HG02798 (cell line): ENCODE measurements at regions not wholly inside any gene's neighbourhood (a gene's known extent, or its start where the extent isn't known, plus 50 kb on each side); places are given as distances from the start of the nearest gene placed in this dataset.

Source experiments
- ATAC-seq: cut with Tn5 transposase; IDR thresholded peaks from one replicate; pipeline ENCODE4 v1.9.1; 2021; ENCODE audit warnings: mild to moderate bottlenecking; ENCODE audit not compliant: unreplicated experiment, poor library complexity

DNA sequence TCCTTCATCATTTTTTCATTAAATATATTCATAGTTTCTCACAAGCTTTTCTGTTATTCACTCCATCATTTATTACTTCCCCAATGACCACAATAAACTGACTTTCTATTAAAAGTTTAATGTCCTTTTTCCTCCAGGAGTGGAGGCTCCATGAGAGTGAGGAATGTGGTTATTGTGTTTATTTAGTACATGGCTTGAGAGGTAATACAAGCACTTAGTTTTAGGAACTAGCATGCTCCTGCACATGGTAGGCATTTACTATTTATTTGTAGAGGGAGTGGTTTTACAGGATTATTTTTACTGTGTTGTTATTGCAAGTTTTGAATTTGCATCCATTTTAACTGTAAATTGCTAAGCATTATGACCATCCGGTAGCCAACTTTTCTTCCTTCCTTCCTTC, 412.9 kb upstream of the SUCLG2 start:
- ATAC-seq: no peak

DNA sequence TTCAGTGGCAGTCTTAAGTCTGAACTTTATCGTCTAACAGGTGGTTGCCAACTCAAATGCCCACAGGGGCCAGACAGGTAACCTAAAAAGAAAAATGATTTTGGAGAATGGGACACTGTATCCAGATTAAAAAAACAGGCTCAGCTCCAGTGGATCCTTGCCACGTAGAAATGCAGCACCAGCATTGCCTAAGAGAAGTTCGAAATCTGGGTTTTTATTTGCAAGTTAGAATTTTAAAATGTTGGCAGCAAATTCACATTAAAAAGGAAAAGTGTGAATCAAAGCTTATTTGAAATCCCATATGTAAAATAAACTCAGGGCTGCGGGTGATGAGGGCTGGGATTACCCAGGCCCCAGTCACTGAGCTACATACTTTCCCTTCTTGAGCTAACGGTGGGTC, 408.5 kb upstream of the SUCLG2 start:
- ATAC-seq: no peak

DNA sequence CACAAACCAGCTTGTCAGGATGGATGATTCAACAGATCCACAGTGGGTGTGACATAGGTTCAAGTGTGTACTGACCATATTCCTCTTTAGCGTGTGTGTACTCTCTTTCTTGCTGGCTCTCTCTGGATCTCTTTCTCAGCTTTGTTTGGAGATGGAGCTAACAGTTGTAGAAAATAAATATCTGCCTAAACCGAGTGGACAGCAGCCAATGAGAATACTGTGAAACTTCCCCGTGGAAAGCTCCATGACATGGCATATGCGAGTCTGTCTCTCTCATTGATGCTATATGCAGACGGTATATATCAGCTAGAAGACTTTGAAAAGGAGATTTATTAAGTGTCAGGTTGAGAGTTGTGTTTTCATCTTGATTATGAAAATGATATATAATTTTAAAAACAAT, 406.5 kb upstream of the SUCLG2 start:
- no peak for ATAC-seq

DNA sequence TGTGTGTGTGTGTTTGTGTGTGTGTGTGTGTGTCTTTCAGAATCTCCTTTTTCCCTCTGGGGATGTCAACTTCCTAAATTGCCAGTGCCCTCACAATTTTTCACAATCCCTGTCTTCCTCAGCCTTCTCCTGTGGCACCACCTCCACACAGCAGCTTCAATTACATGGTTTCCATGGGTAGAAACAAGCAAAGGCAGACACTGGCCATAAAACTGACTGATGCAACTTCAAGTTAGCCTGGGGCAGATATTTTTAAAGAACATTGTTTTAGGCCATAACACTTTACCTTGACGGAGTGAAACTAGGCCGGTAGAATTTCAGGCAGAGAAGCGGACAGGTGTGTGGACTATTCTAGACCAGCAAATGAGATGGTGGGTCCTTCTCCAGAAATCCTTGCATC, 405.8 kb upstream of the SUCLG2 start:
- no peak for ATAC-seq

DNA sequence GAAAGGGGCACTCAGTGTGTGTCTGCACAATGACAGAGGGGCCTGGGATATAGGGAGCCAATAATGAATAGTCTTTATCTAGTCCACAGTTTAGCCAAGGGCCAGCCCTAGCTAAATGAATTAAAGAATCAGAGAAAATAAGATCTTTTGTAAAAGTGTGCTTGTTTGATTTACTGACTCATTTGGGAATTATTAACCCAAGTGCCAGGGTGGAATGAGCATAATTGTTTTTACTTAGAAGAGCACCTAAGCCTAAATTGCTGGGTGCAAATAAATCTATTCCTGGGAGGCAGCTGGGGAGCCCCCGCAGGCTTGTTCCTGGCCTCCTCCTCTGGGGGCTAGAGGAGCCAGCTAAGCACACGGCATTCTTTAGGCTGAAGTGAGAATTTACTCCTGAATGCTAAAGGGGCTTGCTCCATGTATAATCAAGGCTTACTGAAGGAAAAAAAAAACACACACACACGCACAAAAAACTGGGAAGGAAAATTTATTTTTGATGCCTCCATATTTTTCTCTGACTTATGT, 405.3 kb upstream of the SUCLG2 start:
- no peak for ATAC-seq

DNA sequence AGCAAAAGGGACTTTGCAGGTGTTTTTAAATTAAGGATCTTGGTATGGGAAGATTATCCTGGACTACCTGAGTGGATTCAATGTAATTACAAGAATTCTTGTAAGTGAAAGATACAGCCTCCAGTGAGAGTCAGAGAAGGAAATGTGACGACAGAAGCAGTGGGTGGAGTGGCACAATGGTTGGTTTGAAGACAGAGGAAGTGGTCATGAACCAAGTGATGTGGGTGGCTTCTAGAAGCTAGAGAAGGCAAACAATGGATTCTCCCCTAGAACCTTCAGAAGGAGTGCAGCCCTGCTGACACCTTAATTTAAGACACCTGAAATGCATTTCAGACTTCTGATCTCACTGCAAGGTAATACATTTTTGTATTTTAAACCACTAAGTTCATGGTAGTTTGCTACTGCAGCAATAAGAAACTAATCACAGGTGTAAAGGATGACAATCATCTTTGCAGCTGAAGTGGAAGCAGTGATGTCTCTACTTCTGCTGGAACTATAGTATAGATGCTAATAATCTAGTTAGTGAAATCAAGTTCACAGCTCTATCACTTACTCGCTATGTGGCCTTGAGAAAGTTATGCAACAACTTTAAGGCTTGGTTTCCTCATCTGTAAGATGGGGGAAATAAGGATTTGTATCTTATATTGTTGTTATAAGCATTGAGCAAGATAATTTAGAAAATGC, 403.4 kb upstream of the SUCLG2 start:
- no peak for ATAC-seq

DNA sequence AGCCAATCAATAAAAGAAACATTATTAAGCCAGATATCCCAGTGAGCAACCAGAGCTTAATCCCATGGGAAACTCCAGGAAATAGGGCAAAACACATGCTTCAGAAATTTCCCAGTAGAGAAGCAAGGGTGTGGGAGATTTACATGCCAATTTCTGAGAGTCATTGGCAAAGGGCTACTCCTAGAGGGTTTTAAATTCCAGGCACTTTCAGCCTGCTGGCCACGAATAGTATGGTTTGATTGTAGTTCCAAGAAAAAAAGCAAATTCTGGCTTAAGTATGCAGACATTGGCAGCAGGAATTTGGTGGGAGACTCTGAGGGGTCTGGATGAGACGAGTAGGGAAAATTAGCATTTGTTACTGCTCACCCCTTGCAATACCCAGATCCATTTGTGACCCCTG, 402.1 kb upstream of the SUCLG2 start:
- ATAC-seq: no peak

DNA sequence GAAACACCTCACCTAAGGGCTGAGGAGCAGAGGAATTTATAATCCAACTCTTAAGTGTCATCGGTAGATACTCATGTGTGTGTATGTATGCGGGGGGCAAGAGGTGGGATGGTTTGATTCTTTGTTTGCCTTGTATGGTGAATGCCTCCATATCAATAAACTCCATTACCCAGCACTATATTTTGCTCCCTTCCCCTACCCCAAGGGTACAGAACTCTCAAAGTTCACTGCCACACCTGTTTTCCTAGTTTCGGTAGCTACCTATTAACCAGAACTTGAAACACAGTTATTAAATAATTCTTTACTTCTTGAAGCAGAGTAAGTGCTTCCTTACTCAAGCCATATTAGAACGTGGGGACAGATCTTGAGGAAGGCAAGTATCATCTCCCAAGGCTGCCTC, 400.8 kb upstream of the SUCLG2 start:
- no peak for ATAC-seq

DNA sequence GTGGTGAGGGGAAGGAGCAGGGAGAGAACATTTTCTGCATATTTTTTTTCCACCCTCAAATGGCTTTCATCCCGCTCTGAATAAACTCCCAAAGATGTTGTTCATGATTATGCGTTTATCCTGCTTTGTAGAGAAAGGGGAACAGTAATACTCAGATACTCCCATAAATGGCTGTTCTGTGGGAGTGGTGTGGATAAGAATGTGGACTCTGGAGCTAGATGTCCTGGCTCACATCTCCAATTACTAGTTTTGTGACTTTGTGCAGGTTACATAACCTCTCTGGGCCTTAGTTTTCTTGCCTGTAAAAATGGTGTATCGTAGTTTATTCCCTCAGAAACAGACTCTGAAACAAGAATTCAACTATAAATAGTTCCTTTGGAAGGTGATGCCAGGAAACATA, 395.4 kb upstream of the SUCLG2 start:
- no peak for ATAC-seq

DNA sequence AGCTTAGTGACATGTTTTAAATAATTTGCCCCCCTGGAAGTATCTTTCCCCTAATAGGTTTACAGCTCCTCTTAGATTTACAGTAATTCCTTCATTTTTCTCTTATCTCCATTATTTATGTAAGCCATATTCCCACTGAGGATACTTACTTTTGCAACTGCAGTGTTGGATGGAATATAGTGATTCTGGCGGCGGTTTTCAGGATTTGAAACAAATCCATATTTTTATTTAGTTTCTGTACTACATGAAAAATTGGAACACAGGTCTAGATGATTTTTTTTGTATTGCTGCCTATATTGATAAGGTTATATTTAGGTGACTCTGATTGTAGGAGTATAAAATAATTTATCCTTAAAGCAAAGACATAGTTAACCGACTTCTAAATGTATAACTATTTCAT, 391.6 kb upstream of the SUCLG2 start:
- ATAC-seq: no peak

DNA sequence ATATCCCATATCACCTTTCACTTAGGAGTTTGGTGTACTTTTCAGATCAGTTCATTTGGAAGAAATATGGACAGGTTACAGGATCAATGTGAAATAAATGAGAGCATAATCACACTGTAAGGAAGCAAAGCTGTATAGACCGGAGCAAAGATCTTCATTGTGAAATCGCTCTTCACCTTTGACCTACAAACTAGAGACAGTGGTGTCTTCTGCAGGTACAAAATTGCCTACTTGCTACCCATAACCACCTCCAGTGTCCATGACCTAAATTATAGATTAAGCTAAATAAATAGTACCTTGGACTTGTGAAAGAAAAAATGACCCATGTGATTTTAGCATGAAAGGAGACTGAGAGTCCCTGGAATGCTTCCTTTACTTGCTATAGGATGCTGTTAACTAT, 379.5 kb upstream of the SUCLG2 start:
- ATAC-seq: no peak

DNA sequence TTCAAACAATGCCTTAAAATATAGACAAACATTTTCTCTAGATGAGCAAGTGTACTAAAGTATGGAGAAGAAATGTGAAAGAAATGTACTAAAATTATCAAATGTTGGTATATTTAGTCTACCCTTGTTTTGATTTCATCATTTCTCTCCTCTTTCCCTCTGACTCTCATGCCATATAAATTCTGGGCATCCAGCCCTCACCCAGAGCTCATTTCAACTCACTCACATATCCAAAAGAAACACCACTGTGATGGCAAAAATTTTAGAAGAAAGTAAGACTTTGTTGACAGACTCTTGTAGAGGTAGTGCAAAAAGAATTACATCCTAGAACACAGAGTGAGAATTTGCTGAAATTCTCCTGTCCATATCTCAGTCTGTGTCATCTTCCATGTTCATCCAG, 377.8 kb upstream of the SUCLG2 start:
- ATAC-seq: no peak

DNA sequence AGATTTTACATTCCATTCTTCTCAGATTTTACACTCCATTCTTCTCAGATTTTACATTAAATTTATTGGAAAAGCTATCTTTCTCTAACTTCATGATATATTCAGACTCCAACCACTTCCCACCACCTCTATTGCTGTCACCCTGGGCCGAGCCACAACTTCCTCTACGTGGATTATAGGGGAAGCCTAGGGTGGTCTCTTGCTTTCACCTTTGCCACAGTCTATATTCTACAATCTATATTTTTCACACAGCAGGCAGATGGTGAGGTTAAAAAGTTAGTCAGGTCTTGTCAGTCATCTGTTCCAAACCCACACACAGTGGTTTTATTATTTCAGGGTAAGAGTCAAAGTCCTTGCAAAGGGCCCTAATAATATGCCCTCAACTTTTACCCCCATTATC, 370.8 kb upstream of the SUCLG2 start:
- ATAC-seq: no peak

DNA sequence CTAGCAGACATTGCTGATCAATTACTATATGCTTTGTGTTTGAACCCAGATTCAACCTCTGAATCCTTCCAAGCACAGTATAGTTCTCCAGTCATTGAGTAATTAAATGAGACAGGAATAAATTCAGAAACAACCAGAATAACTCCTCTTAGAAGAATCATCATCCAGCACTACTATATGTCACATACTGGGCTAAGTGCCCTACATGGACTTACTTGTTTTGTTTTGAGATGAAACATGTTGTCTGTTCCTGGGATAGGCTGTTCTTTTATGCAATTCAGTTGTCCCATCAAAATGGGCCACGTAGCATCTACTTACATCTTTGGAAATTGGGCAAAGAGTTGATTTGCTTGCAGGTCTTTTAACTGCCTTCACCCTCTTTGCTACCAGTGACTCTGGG, 365.5 kb upstream of the SUCLG2 start:
- ATAC-seq: no peak

DNA sequence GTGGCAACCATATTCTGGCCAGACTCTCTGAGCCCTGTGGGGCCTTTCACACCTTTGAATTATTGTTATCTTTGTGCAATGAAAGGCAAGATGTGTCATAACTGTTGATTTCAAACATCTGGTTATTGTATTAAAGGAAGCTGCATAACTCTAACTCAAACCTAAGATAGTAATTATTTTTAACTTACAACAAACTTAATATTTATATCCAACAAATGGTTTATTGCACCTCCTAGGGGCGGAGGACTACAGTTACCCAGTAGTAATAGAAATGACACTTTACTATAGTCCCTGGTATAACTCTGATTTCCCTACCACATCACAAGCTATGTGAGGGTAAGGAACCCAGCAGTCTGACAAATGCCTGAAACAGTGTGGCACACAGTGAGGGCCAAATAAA, 363.9 kb upstream of the SUCLG2 start:
- no peak for ATAC-seq

DNA sequence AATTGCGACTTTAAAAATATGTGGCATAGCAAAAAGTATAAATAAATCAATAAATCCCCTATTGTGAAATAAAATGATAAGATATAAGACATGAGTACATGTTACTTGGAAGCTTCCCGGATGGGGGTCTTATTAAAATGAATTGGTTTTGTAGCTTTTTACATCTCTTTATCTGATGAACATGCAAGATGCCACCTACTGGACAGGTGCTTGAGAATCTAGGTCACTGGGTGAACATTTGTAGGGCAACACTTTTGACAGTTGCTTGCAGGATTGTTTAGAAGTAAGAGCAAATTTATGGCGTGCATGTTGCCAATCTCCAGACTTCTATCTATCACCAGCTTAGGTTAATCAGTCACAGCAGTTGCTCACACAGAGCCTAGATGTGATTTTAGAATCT, 362.7 kb upstream of the SUCLG2 start:
- ATAC-seq: no peak

DNA sequence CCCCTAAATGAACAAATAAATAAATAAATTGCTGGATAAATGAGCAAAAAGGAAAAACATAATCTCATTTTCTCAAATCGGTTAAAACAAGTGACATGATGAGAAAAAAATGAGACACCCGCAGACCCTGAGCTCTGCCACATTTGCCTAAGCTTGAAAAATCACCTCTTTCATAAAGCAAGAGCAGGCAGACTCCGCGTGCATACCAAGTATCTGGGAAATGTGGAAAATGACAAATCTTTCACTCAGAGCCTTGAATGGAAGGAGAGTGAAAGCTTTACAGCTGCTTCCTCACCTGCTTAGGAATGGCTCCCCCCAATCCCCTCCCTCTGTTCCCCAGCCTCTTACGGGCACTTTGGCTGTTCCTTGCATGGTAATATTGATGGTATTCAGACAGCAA, 355.5 kb upstream of the SUCLG2 start:
- ATAC-seq: no peak

DNA sequence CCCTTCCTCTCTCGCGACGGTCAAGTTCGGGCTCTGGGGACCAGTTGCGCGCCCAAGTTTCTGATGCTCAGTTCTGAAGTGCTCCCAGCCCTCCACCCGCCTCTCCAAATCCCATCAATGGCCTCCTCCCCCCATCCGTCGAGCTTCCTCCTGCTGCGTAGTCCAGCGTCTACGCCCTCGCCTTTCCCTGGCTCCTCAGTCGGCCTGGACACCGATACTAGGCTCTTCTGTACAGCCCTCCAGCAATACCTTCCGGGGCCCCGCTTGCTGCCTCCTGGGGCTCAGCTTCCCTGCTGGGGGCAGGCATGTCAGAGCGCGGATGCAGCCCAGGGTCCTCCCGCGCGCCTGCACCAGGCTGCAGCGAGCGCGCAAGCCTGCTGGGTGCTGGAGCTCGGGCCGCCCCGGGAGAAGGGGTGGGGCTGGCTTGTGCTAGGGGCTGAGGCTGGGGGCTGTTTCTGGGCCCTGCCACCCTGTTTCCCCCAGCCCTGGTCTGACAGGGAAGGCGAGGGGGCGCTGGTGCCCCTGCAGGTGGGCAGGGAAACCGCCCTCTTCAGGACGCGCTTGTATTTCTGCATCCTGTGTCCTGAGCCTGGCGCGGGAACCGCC, 353.3 kb upstream of the SUCLG2 start:
- ATAC-seq: no peak

DNA sequence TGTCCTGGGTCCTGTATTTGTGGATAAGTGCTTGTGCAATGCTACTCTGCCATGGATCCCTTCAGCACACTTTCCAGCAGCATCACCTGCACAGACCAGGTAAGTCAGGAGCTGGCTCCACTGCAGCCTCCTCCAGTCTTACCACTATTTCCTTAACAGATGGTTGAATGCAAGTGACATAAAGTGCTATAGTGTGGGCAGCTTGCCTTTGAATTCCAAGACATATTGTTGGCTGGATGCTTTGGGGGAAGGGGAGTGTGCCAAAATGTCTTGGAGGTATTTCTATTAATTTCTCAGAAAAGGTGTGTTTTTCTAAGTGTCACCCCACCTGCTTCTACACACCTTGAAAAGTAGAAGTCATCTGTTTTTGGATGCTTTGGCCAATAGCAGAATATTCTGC, 352.2 kb upstream of the SUCLG2 start:
- ATAC-seq: no peak

DNA sequence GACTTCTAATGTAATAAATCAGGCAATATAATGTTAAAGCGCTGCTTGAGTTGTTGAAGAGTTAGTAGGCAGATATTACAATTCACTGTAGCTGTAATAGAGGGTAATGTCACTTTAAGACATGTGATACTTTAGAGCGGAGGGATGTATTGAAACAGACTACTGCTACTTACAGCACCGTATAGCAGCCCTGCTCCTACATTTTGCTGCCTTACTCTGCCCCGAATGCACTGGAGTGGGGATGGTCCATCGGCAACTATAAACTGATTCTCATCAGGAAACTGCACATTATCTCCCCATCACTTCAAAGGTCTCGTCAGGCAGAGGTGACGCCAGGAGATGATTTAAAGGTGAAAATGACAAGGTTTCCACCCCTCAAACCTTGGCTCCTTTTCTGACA, 349.7 kb upstream of the SUCLG2 start:
- ATAC-seq: no peak

DNA sequence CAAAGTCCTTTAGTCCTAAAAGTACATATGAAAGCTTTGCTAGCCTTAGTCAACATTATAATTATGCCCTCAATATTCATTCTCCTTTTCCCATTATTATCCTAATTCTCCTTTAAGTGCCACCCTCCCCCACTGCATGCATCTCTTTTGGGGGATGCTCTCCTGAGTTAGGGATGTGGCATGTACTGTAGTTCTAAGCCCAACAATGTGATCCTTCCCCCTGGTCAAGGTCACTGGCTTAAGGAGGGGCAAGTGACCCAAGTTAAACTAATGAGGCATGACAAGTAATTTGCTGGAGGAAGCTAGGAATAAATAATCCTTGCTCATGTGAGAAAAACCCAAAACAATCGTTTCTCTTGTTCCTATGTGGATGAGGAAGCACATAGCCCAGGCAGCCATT, 343.9 kb upstream of the SUCLG2 start:
- ATAC-seq: no peak

DNA sequence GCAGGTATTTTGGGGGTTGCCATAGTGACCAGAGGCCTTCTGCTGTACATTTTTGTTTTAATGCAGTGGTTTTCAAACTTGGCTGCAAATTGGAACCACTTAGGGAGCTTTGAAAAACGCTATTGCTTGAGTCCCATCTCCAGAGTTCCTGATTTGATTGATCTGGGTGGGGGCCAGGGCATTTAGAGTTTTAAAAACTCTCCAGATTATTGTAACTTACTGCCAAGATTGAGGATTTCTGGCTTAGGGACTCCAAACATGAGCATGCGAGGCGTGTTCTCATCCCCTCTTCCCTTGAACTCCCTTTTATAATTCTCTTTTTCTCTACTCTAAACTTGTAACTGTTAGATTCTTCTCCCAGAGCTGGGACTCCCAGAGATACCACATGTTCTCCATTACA, 340.8 kb upstream of the SUCLG2 start:
- ATAC-seq: no peak
